GM12891 (cell line): ENCODE measurements at regions not wholly inside any gene's neighbourhood (a gene's known extent, or its start where the extent isn't known, plus 50 kb on each side); places are given as distances from the start of the nearest gene placed in this dataset.

Source experiments
- DNase-seq: peaks from one replicate; pipeline ENCODE4 v3.0.0; 2011; ENCODE audit warnings: low spot score; ENCODE audit not compliant: insufficient read length
- FAIRE-seq: peaks from 2 replicates; lab custom pipeline; 2011; peaks lifted over from hg19 to GRCh38; lab: Jason Lieb, UNC
- PAX5 ChIP-seq: IDR thresholded peaks from 2 replicates; pipeline ENCODE4 v1.6.1; 2011; ENCODE audit warnings: low read length, moderate library complexity, mild to moderate bottlenecking; ENCODE audit not compliant: insufficient read depth, severe bottlenecking
- POLR2A ChIP-seq: IDR thresholded peaks from 2 replicates; pipeline ENCODE4 v1.6.1; 2011; ENCODE audit warnings: low read depth, low read length, control low read depth
- POLR2AphosphoS5 ChIP-seq: IDR thresholded peaks from 2 replicates; pipeline ENCODE4 v1.6.1; 2011; ENCODE audit warnings: low read depth, low read length, control low read depth
- POU2F2 ChIP-seq: IDR thresholded peaks from 2 replicates; pipeline ENCODE4 v1.6.1; 2011; ENCODE audit warnings: low read depth, mild to moderate bottlenecking, control low read depth, low read length, moderate library complexity
- SPI1 ChIP-seq: IDR thresholded peaks from 2 replicates; pipeline ENCODE4 v1.6.1; 2011; ENCODE audit warnings: low read depth, low read length, control low read depth
- TAF1 ChIP-seq: IDR thresholded peaks from 2 replicates; pipeline ENCODE4 v1.6.1; 2011; ENCODE audit warnings: low read depth, low read length, control low read depth

DNA sequence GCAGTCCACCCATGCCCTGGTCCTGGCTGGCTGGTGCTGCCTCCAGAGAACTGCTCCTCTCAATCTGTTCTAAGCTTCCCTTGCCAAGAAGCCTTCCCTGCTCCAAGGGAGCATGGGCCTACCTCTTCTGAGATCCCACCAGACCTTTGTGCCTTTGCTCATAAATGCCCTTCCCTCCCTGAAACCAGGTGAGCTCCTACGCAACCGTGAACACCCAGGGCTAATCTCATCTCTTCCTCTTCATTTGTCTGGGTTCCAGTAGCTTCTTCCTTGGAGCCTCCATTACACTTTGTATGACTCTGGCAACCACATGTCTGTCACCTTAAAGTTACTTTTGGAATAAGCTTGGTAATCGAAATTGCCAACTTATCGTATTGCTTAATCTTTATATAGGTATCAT, 270.6 kb downstream of the PBX3 start:
- DNase-seq (no peak), FAIRE-seq (no peak)
- TF ChIP-seq POLR2A (no peak), POLR2AphosphoS5 (no peak), SPI1 (no peak), TAF1 (no peak), PAX5 (no peak), POU2F2 (no peak)

DNA sequence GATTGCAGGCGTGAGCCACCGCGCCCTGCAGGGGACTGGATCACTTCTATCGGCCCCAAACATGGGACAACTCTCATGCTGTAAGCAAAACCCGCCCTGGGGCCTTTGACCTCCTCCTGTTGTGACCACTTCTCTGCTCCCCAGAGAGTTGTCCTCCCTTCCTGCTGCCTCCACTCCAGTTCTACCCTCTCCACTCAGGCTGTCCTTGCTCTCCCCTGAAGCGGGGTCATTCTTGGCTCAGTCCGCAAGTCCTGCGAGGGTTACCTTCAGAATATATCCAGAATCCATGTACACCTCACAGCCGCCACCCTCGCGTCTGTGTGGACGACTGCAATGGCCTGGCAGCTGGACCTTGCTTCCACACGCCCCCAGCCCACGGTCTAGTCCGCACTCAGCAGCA, 273.7 kb downstream of the PBX3 start:
- no peak for FAIRE-seq
- DNase-seq, result no peak
- TF ChIP-seq SPI1 (no peak), TAF1 (no peak), PAX5 (no peak), POLR2AphosphoS5 (no peak)

DNA sequence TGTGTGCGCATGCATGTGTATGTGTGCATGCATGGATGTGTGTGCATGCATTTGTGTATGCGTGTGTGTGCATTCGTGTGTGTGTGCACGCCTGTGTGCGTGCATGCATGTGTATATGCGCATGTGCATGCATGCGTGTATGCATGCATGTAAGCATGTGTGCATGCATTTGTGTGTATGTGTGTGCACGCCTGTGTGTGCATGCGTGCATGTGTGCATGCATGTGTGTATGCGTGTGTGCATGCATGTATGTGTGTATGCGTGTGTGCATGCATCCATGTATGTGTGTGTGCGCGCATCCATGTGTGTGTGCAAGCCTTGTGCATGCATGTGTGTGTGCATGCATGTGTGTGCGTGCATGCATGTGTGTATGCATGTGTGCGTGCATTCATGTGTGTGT, 276.8 kb downstream of the PBX3 start:
- peak; percentile 50 for FAIRE-seq
- DNase-seq, result no peak
- TF ChIP-seq POLR2A (no peak), TAF1 (no peak)

DNA sequence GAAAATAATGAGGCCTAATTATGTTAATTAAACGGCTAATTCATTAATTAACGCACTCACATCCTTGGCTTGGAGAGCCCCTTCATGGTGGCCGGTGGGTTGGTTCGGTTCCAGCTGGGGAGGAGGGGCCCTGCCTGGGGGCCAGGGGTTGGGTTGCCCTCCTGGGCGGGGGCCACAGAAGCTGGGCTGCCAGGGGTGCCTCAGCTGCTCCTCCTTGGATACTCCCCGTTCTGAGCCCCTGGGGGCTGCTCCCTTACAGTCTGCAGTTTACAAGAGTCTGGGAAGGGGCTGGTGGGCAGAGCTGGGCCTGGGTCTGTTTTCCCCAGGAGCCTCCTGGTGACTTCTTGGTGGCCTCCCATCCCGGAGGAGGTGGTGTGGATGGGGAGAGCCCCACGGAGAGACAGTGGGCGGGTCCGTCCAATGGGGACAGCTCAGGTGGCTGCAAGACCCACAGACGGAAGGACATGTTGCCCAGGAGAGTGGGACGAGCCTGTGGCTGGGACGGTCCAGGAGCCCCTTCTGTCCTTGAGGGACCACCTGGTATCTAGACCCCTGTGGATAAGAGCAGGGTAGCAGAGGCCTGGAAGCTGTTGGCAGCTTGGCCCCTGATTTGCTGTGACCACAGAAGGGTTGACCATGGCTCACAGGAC, 277.5 kb downstream of the PBX3 start:
- no peak for FAIRE-seq
- TF ChIP-seq PAX5 (no peak), POLR2AphosphoS5 (no peak), POU2F2 (no peak), TAF1 (no peak), SPI1 (no peak), POLR2A (no peak)
- no peak for DNase-seq

DNA sequence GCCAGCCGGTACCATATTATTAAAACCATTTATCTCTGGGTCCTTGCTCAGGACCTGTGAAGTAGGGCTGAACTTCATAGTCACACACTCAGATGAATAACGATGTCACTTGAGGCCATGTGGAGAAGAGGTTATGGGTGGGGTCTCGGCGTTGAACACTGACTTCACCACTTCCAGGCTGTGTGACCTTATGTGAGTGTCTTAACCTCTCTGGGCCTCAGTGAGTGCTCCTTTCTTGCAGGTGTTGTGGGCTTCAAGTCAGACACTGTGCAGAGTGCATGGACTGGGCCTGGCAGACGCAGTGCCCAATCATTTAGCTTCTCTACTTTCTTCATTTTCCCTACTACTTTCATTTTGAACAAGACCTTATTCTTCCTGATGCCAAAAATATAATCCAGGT, 278.8 kb downstream of the PBX3 start:
- DNase-seq, result no peak
- TF ChIP-seq SPI1, result no peak
- no peak for TF ChIP-seq TAF1
- no peak for TF ChIP-seq PAX5
- no peak for TF ChIP-seq POU2F2
- no peak for TF ChIP-seq POLR2A
- no peak for TF ChIP-seq POLR2AphosphoS5
- FAIRE-seq, result no peak

DNA sequence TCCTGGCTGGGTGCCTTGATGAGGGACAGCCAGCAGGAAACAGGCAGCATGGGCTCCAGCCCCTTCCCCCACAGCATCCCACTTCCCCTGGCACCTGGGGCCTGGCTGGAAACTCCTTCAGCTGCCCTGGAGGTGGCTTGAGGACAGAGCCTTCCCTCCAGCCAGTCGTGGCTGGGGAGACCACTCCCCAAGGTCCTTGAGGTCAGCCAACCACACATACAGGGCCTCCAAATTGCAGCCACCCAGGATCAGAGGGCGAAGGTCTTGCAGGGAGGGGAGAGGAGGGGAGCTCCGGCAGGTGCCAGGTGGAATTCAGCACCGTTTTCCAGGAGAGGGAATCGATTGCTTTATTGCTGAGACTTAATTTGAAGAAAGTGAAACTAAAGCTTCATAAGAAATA, 280.4 kb downstream of the PBX3 start:
- TF ChIP-seq PAX5, result no peak
- TF ChIP-seq POU2F2, result no peak
- TF ChIP-seq SPI1, result no peak
- no peak for TF ChIP-seq TAF1
- no peak for TF ChIP-seq POLR2AphosphoS5
- no peak for TF ChIP-seq POLR2A

DNA sequence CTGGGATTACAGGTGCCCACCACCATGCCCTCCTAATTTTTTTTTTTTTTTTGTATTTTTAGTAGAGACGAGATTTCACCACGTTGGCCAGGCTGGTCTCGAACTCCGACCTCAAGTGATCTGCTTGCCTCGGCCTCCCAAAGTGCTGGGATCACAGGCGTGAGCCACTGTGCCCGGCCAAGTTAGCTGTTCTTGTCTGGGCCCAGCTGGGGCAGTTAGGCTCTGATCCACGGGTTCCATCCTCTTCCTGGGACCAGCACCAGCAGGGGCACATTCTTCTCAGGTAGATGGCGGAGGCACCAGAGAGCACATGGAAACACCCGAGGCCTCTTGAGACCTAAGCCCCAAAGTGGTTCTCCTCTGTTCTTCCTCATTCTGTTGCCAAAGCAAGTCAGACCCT, 281.6 kb downstream of the PBX3 start:
- TF ChIP-seq POLR2AphosphoS5 (no peak), PAX5 (no peak), POLR2A (no peak), POU2F2 (no peak), TAF1 (no peak)
- DNase-seq (no peak), FAIRE-seq (no peak)

More for the DNA sequence above, 280.4 kb downstream of the PBX3 start:
- FAIRE-seq, result no peak
- no peak for DNase-seq

DNA sequence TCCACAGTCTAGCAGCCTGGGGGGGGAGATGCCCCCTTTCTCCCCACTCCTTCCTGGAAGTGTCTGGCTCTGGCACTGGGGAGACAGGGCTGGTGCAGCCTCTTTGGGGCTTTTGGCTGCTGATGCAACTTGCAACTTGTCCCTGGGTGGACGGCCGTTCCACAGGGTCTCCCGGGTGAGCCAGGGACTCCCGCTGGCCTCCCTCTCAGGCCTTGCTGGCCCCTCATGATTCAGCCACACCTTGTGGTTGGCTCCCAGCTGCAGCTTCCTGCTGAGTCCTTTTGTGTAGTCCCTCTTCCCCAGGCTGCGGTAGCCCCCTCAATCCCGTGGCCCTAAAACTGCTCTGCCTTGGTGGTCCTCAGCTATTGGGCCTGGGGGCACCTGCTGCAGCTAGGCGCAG, 283.5 kb downstream of the PBX3 start:
- DNase-seq (no peak), FAIRE-seq (no peak)
- TF ChIP-seq POU2F2, result no peak
- no peak for TF ChIP-seq SPI1
- TF ChIP-seq TAF1, result no peak
- TF ChIP-seq POLR2A, result no peak
- no peak for TF ChIP-seq POLR2AphosphoS5
- no peak for TF ChIP-seq PAX5

DNA sequence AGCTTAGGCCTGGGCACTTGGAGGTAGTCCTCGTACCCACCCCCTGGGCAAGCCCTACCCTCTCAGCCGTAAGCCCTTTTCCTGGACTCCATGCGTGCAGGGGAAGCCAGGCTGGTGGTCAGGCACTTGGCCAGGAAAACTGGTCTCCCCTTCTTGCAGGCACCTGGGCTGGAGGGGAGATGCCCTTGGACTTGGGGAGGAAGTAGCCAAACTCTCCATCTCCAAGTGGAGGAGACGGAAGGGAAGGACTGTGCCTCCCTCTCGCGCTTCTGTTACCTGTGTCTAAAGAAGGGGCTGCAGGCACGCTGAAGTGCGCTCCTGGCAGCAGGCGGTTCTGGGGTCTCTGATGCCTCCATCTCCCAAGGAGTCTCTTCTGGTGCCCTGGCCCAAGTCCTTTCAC, 283.9 kb downstream of the PBX3 start:
- TF ChIP-seq TAF1 (no peak), POU2F2 (no peak), PAX5 (no peak), SPI1 (no peak), POLR2AphosphoS5 (no peak), POLR2A (no peak)
- no peak for DNase-seq
- no peak for FAIRE-seq

DNA sequence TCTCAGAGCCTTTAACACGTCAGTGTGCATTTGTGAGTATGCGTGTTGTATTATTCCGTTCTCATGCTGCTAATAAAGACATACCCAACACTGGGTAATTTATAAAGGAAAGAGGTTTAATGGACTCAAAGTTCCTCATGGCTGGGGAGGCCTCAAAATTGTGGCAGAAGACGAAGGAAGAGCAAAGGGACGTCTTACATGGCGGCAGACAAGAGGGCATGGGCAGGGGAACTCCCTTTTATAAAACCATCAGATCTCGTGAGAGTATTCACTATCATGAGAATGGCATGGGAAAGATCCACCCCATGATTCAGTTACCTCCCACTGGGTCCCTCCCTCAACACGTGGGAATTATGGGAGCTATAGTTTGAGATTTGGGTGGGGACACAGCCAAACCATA, 285.0 kb downstream of the PBX3 start:
- no peak for DNase-seq
- TF ChIP-seq SPI1 (no peak), POLR2AphosphoS5 (no peak), POU2F2 (no peak), TAF1 (no peak), PAX5 (no peak), POLR2A (no peak)
- FAIRE-seq, result no peak
